ENCODE measurements at regions not wholly inside any gene's neighbourhood (a gene's known extent, or its start where the extent isn't known, plus 50 kb on each side); places are given as distances from the start of the nearest gene placed in this dataset.

- Histone ChIP-seq H3F3A (ENCODE audit: control insufficient read depth, insufficient read depth) (no peaks in the 10 kb centered on the region), H3K4me3 (ENCODE audit: low read length) (no peak overlapping the region), H3K4me1 (ENCODE audit: control insufficient read depth, low read length) (no peaks in the 10 kb centered on the region), H3K36me3 (ENCODE audit: control insufficient read depth, low read length) (no peaks in the 10 kb centered on the region), H3K27me3 (ENCODE audit: control insufficient read depth, low read length) (no peaks in the 10 kb centered on the region), H4K20me1 (ENCODE audit: control insufficient read depth, insufficient read depth, low read depth, low read length) (no peaks in the 10 kb centered on the region), H3K4me2 (ENCODE audit: low read length) (no peak overlapping the region), H3K9me3 (ENCODE audit: control insufficient read depth, insufficient read depth, low read length) (no peaks in the 10 kb centered on the region), H3K9me2 (replicated peaks; ENCODE audit: control insufficient read depth, low read length) (no peaks in the 10 kb centered on the region), H3K79me2 (ENCODE audit: control insufficient read depth, low read length) (no peaks in the 10 kb centered on the region), H3K27ac (ENCODE audit: low read depth, low read length) (no peak overlapping the region)
- TF ChIP-seq CTCF (IDR thresholded peaks at IDR 0.05; ENCODE audit: low read depth, low read length, poor library complexity, severe bottlenecking) (no peak), EZH2phosphoT487 (IDR thresholded peaks at IDR 0.05; ENCODE audit: borderline replicate concordance, low read length) (no peak)
Measured at GRCh38 chr14:26982071-26982470, 384.2 kb upstream of the NOVA1 start.

GRCh38 chr14:26984311-26985177 is 386.7 kb upstream of the NOVA1 start:
- TF ChIP-seq EZH2phosphoT487 (IDR thresholded peaks at IDR 0.05; ENCODE audit: borderline replicate concordance, low read length), result no peak
- TF ChIP-seq CTCF (IDR thresholded peaks at IDR 0.05; ENCODE audit: low read depth, low read length, poor library complexity, severe bottlenecking), result peak; percentile 72
- Histone ChIP-seq H3K4me1 (ENCODE audit: control insufficient read depth, low read length) (no peaks in the 10 kb centered on the region), H3K4me2 (ENCODE audit: low read length) (no peak overlapping the region)

GRCh38 chr14:26987744-26988363 is 390.0 kb upstream of the NOVA1 start:
- Histone ChIP-seq H3F3A (ENCODE audit: control insufficient read depth, insufficient read depth) (no peaks in the 10 kb centered on the region), H3K36me3 (ENCODE audit: control insufficient read depth, low read length) (no peaks in the 10 kb centered on the region), H3K27ac (ENCODE audit: low read depth, low read length) (no peak overlapping the region), H4K20me1 (ENCODE audit: control insufficient read depth, insufficient read depth, low read depth, low read length) (no peaks in the 10 kb centered on the region), H3K9me3 (ENCODE audit: control insufficient read depth, insufficient read depth, low read length) (no peaks in the 10 kb centered on the region), H3K4me1 (ENCODE audit: control insufficient read depth, low read length) (no peaks in the 10 kb centered on the region), H3K27me3 (ENCODE audit: control insufficient read depth, low read length) (no peaks in the 10 kb centered on the region), H3K9me2 (replicated peaks; ENCODE audit: control insufficient read depth, low read length) (no peaks in the 10 kb centered on the region), H3K4me2 (ENCODE audit: low read length) (no peak overlapping the region), H3K4me3 (ENCODE audit: low read length) (no peak overlapping the region), H3K79me2 (ENCODE audit: control insufficient read depth, low read length) (no peaks in the 10 kb centered on the region)
- TF ChIP-seq EZH2phosphoT487 (IDR thresholded peaks at IDR 0.05; ENCODE audit: borderline replicate concordance, low read length) (no peak), CTCF (IDR thresholded peaks at IDR 0.05; ENCODE audit: low read depth, low read length, poor library complexity, severe bottlenecking) (no peak)

More at GRCh38 chr14:26984311-26985177, 386.7 kb upstream of the NOVA1 start:
- Histone ChIP-seq H3K9me2 (replicated peaks; ENCODE audit: control insufficient read depth, low read length) (no peaks in the 10 kb centered on the region), H3K27me3 (ENCODE audit: control insufficient read depth, low read length) (no peaks in the 10 kb centered on the region), H3K4me3 (ENCODE audit: low read length) (no peak overlapping the region), H3F3A (ENCODE audit: control insufficient read depth, insufficient read depth) (no peaks in the 10 kb centered on the region), H3K36me3 (ENCODE audit: control insufficient read depth, low read length) (no peaks in the 10 kb centered on the region), H3K27ac (ENCODE audit: low read depth, low read length) (no peak overlapping the region), H3K79me2 (ENCODE audit: control insufficient read depth, low read length) (no peaks in the 10 kb centered on the region), H3K9me3 (ENCODE audit: control insufficient read depth, insufficient read depth, low read length) (no peaks in the 10 kb centered on the region), H4K20me1 (ENCODE audit: control insufficient read depth, insufficient read depth, low read depth, low read length) (no peaks in the 10 kb centered on the region)

All from DOHH2 (cell line).